Liver (tissue), 2 donors: ENCODE measurements at regions not wholly inside any gene's neighbourhood (a gene's known extent, or its start where the extent isn't known, plus 50 kb on each side); places are given as distances from the start of the nearest gene placed in this dataset.

Source experiments
- CTCF ChIP-seq: fragments of 150-350 bp; IDR thresholded peaks from 2 replicates; pipeline ENCODE4 v1.5.1; 2017; ENCODE audit warnings: improper control_type of control experiment, low read depth, low read length; ENCODE audit not compliant: missing input control
- REST ChIP-seq: IDR thresholded peaks from 2 replicates; pipeline ENCODE4 v1.6.1; 2016; ENCODE audit warnings: antibody characterized with exemption, mild to moderate bottlenecking
- donor health status: healthy.

GRCh38 chr5:121108725-121109124 lies 644.6 kb downstream of the PRR16 start:
- TF ChIP-seq CTCF (no peak), REST (no peak)
